Duodenal mucosa (tissue), 2 donors: ENCODE measurements at regions not wholly inside any gene's neighbourhood (a gene's known extent, or its start where the extent isn't known, plus 50 kb on each side); places are given as distances from the start of the nearest gene placed in this dataset.

Source experiments
- H3K27ac ChIP-seq: one replicate; pipeline ENCODE4 v1.7.0; 2013; ENCODE audit warnings: low read depth, low read length
- H3K27me3 ChIP-seq, 2 donors: one replicate each; pipeline ENCODE4 v1.7.0; 2013; ENCODE audit warnings: low read length in 2 of 2, control low read depth in 1 of 2; ENCODE audit not compliant: insufficient read depth in 2 of 2, control insufficient read depth in 1 of 2
- H3K36me3 ChIP-seq, 2 donors: one replicate each; pipeline ENCODE4 v1.7.0; 2013; ENCODE audit warnings: low read length in 2 of 2, control low read depth in 1 of 2; ENCODE audit not compliant: insufficient read depth in 2 of 2, control insufficient read depth in 1 of 2
- H3K4me1 ChIP-seq, 2 donors: one replicate each; pipeline ENCODE4 v1.7.0; 2013; ENCODE audit warnings: low read length in 2 of 2, control low read depth in 1 of 2; ENCODE audit not compliant: insufficient read depth in 2 of 2, control insufficient read depth in 1 of 2
- H3K4me3 ChIP-seq, 2 donors: one replicate each; pipeline ENCODE4 v1.7.0; 2013; ENCODE audit warnings: low read length in 2 of 2, low read depth in 1 of 2
- H3K9ac ChIP-seq, 2 donors: one replicate each; pipeline ENCODE4 v1.7.0; 2013; ENCODE audit warnings: low read length in 2 of 2, low read depth in 1 of 2
- H3K9me3 ChIP-seq, 2 donors: one replicate each; pipeline ENCODE4 v1.7.0; 2013; ENCODE audit warnings: low read length in 2 of 2, control low read depth in 1 of 2; ENCODE audit not compliant: control insufficient read depth in 1 of 2

GRCh38 chr1:4585705-4586104, 68.7 kb upstream of the AJAP1 start:
- Histone ChIP-seq H3K27me3 (no peaks in the 10 kb centered on the region), H3K4me3 (no peak overlapping the region), H3K9me3 (no peaks in the 10 kb centered on the region), H3K36me3 (no peaks in the 10 kb centered on the region), H3K27ac (no peak overlapping the region), H3K4me1 (no peaks in the 10 kb centered on the region), H3K9ac (no peak overlapping the region)

- H3K27ac ChIP-seq: no peak overlapping the region
- H3K27me3 ChIP-seq: no peaks in the 10 kb centered on the region
- no peaks in the 10 kb centered on the region for H3K4me1 ChIP-seq
- no peaks in the 10 kb centered on the region for H3K9me3 ChIP-seq
- H3K4me3 ChIP-seq: no peak overlapping the region
- H3K36me3 ChIP-seq: no peaks in the 10 kb centered on the region
- no peak overlapping the region for H3K9ac ChIP-seq
Observed at GRCh38 chr1:4586611-4587160, 67.7 kb upstream of the AJAP1 start.

- no peaks in the 10 kb centered on the region for H3K27me3 ChIP-seq
- no peak overlapping the region for H3K27ac ChIP-seq
- H3K4me1 ChIP-seq: no peaks in the 10 kb centered on the region
- no peaks in the 10 kb centered on the region for H3K36me3 ChIP-seq
- H3K9ac ChIP-seq: no peak overlapping the region
- H3K4me3 ChIP-seq: no peak overlapping the region
- no peaks in the 10 kb centered on the region for H3K9me3 ChIP-seq
Observed at GRCh38 chr1:4587721-4588120, 66.7 kb upstream of the AJAP1 start.

- Histone ChIP-seq H3K27me3 (no peaks in the 10 kb centered on the region), H3K4me3 (no peak overlapping the region), H3K27ac (no peak overlapping the region), H3K9ac (no peak overlapping the region), H3K4me1 (no peaks in the 10 kb centered on the region), H3K36me3 (no peaks in the 10 kb centered on the region), H3K9me3 (no peaks in the 10 kb centered on the region)
Observed at GRCh38 chr1:4590756-4591155, 63.7 kb upstream of the AJAP1 start.

DNA sequence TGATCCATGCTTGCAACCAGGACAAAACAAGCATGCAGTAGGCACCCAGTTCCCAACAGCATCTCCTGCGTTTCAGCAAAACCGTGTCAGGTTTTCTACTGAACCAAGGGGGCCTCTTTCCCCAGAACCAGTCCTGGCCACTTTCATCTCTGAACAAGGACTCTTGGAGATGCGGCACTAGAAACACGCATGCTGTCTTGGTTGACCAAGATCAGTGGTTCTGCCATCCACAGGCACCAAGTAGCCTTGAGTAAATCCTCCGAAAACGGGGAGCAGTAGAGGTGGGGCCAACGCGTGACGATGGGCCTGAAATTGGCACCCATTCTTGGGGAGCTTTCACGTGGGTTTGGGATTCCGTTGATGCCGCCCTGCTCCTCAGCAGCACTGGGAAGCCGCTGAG, 62.5 kb upstream of the AJAP1 start:
- no peaks in the 10 kb centered on the region for H3K9me3 ChIP-seq
- no peak overlapping the region for H3K4me3 ChIP-seq
- no peaks in the 10 kb centered on the region for H3K36me3 ChIP-seq
- H3K27ac ChIP-seq: no peak overlapping the region
- H3K27me3 ChIP-seq: no peaks in the 10 kb centered on the region
- no peaks in the 10 kb centered on the region for H3K4me1 ChIP-seq
- no peak overlapping the region for H3K9ac ChIP-seq

- no peaks in the 10 kb centered on the region for H3K4me1 ChIP-seq
- H3K36me3 ChIP-seq: no peaks in the 10 kb centered on the region
- no peaks in the 10 kb centered on the region for H3K27me3 ChIP-seq
Observed at GRCh38 chr1:4593106-4593505, 61.3 kb upstream of the AJAP1 start.

GRCh38 chr1:4594286-4594991, 60.0 kb upstream of the AJAP1 start:
- H3K4me1 ChIP-seq: no peaks in the 10 kb centered on the region
- no peaks in the 10 kb centered on the region for H3K9me3 ChIP-seq
- no peak overlapping the region for H3K4me3 ChIP-seq
- H3K27ac ChIP-seq: no peak overlapping the region
- no peaks in the 10 kb centered on the region for H3K36me3 ChIP-seq
- no peaks in the 10 kb centered on the region for H3K27me3 ChIP-seq
- H3K9ac ChIP-seq: no peak overlapping the region

More at GRCh38 chr1:4593106-4593505, 61.3 kb upstream of the AJAP1 start:
- Histone ChIP-seq H3K27ac (no peak overlapping the region), H3K9ac (no peak overlapping the region), H3K4me3 (no peak overlapping the region), H3K9me3 (no peaks in the 10 kb centered on the region)

- H3K27ac ChIP-seq: no peak overlapping the region
- no peak overlapping the region for H3K4me3 ChIP-seq
- H3K9me3 ChIP-seq: no peaks in the 10 kb centered on the region
- H3K4me1 ChIP-seq: no peaks in the 10 kb centered on the region
- no peaks in the 10 kb centered on the region for H3K27me3 ChIP-seq
- no peaks in the 10 kb centered on the region for H3K36me3 ChIP-seq
- H3K9ac ChIP-seq: no peak overlapping the region
Observed at GRCh38 chr1:4595341-4596225, 58.8 kb upstream of the AJAP1 start.

DNA sequence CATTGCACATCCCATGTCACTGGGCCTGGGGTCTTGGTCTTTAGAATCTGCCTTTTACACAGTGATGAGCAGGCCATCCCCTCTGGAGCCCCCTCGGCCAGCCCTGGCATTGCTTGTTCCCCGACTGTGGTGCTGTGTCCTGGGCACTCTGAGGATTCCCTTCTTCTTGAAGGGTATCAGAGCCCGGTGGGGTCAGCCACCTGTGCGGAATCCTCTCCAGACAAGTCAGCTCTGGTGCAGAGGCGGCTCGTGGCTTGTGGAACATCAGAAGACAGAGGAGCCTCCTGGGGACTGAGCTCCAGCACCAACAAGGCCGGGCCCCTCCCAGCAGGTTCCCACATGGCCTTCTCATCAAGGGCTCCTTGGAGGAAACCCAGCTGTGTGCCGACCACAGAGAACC, 57.9 kb upstream of the AJAP1 start:
- no peaks in the 10 kb centered on the region for H3K9me3 ChIP-seq
- H3K36me3 ChIP-seq: no peaks in the 10 kb centered on the region
- no peaks in the 10 kb centered on the region for H3K4me1 ChIP-seq
- no peak overlapping the region for H3K4me3 ChIP-seq
- no peak overlapping the region for H3K9ac ChIP-seq
- H3K27me3 ChIP-seq: no peaks in the 10 kb centered on the region
- no peak overlapping the region for H3K27ac ChIP-seq

- no peaks in the 10 kb centered on the region for H3K36me3 ChIP-seq
- H3K27ac ChIP-seq: no peak overlapping the region
- H3K9me3 ChIP-seq: no peaks in the 10 kb centered on the region
- H3K27me3 ChIP-seq: no peaks in the 10 kb centered on the region
- no peak overlapping the region for H3K4me3 ChIP-seq
- no peak overlapping the region for H3K9ac ChIP-seq
- H3K4me1 ChIP-seq: no peaks in the 10 kb centered on the region
Observed at GRCh38 chr1:4597020-4597419, 57.4 kb upstream of the AJAP1 start.
